T1000 (cell line): ENCODE measurements at regions not wholly inside any gene's neighbourhood (a gene's known extent, or its start where the extent isn't known, plus 50 kb on each side); places are given as distances from the start of the nearest gene placed in this dataset.

Experiments used
- DNase-seq: peaks from one replicate; lab custom pipeline; 2025; ENCODE audit warnings: mixed read lengths; lab: John Stamatoyannopoulos, UW

DNA sequence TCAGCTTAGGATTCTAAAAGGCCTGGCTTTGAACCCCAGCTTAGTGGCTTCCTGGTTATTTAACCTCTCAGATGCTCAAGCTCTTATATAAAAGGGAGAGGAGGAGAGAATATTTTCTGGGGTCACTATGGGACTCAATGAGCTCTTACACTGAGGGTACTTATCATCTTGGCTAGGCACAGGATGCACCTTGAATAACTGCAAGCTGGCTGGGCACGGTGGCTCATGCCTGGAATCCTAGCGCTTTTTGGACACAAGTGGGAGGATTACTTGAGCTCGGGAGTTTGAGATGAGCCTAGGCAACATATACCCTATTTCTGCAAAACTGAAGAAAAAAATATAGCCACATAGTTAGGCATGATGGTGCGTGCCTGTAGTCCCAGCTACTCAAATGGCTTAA, 665.3 kb upstream of the RBFOX1 start:
- no peak for DNase-seq

DNA sequence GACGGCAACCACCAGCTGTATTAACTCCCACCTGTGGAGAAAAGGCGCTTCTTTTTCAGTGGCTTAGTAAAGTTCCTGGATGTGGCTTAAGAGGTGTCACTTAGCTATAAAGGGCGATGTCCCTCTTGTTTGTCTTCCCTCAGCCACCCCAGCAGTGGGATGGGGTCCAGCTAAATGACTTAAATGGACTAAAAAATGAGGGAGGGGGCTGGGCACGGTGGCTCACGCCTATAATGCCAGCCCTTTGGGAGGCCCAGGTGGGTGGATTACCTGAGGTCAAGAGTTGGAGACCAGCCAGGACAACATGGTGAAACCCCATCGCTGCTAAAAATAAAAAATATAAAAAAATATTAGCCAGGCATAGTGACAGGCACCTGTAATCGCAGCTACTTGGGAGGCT, 667.5 kb upstream of the RBFOX1 start:
- DNase-seq, result no peak

GRCh38 chr16:6663668-6664067, 669.0 kb upstream of the RBFOX1 start:
- DNase-seq, result no peak

DNA sequence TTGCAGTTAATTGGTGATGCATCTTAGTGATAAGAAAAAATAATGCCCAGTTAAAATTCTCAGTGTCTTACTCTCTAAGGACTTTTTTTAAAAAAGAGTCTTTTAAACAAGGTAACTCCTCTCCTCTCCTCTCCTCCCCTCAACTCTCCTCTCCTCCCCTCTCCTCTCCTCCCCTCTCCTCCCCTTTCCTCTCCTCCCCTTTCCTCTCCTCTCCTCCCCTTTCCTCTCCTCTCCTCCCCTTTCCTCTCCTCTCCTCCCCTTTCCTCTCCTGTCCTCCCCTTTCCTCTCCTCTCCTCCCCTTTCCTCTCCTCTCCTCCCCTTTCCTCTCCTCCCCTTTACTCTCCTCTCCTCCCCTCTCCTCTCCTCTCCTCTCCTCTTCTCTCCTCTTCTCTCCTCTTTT, 675.9 kb upstream of the RBFOX1 start:
- DNase-seq, result no peak

DNA sequence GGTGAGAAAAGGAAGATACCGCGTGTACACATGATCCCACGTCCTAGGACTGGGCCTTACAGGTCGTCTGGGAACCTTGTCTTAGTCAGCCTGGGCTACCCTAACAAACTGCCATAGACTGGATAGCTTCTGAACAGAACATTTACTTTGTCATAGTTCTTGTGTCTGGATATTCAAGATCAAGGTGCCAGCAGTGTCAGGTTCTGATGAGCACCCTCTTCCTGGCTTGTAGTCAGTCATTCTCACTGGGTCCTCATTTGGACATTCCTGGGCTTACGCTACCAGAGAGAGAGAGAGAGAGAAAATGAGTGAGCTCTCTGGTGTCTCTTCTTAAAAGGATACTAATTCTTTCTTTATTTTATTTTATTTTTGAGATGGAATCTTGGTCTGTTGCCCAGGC, 685.8 kb upstream of the RBFOX1 start:
- DNase-seq, result no peak

GRCh38 chr16:6645768-6646568, 686.7 kb upstream of the RBFOX1 start:
- DNase-seq, result no peak

DNA sequence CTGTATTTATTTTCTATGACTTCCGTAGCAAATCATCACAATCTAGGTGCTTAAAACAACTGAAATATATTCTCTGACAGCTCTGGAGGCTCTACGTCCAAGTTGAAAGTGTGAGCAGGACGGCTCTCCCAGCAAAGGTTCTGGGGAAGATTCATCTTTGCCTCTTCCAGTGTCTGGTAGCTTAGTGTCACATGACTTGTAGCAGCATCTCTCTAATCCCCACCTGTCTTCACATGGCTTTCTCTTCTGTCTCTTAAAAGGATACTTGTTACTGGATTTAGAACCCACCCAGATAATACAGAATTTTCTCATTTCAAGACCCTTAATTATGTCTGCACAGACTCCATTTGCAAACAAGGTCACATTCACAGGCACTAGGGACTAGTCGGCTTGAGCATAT, 687.7 kb upstream of the RBFOX1 start:
- no peak for DNase-seq

DNA sequence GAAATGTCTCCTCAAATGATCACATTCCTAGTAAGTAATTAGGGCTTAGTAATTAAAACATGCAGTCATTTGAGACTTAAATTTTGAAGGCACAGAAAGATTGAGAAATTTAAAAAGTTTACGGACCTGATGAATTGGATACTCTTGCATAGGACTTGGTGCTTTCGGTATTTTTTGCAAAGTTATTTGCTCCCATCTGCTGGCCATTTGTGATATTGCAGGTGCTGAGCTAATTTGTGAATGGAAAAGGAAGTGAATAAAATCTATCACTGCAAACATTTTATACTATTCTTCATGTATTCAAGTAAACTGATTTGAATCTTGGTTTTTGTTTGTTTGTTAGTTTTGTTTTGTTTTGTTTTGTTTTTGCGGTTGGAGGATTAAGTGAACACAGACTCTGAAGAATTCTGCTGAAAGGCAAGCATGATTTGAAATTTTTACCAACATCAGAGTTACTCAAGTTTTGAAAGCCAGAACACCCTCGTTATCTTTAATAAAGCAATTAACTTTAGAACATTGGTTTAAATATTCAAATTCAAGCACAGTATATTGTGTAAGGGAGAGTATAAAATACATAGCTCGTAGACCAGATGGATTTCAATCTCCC, 689.5 kb upstream of the RBFOX1 start:
- peak; percentile 45 for DNase-seq

DNA sequence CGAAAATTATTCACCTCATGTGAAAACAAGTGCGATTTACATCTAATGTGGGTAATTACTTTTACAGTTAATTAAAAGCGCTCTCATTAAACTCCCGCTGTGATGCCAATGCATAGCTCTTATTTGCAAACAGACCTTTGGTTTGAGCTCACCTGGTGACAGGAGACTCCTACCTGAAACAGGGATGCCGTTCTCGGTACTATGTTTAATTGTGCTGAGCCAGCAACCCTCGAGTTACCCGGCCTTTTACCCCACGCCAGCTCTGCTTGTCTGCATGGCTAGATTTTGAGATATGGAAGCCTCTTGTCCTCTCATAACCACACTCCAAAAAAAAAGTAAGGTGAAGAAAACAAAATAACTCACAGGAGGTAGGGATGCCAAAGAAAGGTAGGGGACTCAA, 690.4 kb upstream of the RBFOX1 start:
- DNase-seq, result no peak

- DNase-seq, result no peak
Measured at GRCh38 chr16:6641091-6641490, 691.6 kb upstream of the RBFOX1 start.

- no peak for DNase-seq
Measured at GRCh38 chr16:6636457-6636856, 696.2 kb upstream of the RBFOX1 start.

DNA sequence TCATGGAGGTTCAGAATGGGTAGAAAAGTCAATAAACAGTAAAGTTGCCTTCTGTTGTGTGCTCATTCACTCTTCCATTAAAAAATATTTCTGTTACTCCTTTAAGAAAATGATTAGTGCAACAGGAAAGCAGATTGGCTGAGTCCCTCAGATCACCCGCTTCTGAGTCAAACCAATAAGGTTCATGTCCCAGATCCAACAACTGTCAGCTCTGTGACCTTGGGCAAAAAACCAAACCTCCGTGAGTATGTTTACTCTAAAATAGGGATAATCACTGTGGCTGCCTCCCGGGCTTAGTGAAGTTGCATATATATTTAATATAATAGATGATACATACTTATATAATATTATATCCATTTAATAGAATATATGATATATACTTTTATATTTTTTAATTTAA, 698.5 kb upstream of the RBFOX1 start:
- no peak for DNase-seq

GRCh38 chr16:6633456-6633855, 699.2 kb upstream of the RBFOX1 start:
- DNase-seq, result no peak

GRCh38 chr16:6629110-6629509, 703.5 kb upstream of the RBFOX1 start:
- no peak for DNase-seq

DNA sequence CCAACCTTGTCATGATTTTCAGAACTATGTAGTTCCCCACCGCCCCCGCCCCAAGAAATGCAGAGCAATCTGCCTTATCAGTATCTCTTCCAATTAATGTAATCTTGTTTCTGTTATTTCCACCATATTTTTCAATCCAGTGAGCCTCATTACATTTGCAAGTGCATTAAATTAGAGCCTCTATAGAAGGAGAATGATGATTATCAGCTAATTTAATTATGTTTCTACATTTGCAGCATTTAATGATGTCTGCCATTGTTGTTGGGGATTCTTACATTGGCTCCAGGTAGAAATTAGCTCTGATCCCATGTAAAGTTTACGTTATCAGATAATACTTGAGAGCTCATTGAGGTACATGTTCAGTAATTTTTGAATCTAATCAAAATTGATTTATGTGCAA, 707.0 kb upstream of the RBFOX1 start:
- DNase-seq, result no peak

DNA sequence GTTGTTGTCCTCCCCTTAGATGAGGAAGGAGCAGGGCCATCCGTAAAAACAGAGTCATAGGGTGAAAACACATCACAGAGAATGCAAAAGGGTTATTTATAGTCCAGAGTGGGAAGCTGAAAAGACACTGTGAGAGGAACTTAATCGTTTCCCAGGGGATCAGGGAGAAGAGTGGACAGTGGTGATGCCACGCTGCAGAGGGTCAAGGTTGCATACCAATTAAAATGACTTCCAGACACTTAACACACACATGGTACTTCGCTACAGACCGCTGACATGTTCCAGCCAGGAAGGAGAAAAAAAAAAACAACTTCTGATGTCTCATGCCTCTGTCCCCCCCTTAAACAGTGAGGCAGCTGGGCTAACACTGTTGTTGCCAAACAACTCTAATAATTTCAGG, 713.8 kb upstream of the RBFOX1 start:
- DNase-seq, result no peak

- DNase-seq, result no peak
Measured at GRCh38 chr16:6616746-6617145, 715.9 kb upstream of the RBFOX1 start.

DNA sequence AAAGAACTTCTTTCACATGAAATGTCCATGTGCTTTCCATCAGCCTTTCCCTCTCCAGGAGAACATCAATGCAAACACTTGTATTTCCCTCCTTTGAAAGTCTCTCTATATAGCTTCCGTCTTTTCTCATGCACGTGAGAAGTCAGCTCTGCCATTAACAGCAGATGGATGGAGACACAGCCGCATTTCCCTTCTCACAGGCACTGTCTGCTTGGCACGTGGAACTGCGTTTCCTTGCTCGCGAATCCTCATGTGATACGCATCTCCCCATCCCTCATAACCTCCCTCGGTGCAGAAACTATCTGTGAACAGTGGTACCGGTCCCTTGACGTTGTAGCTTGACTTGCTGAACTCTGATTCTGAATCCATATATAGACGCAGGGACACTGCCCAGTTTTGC, 717.0 kb upstream of the RBFOX1 start:
- DNase-seq, result no peak

GRCh38 chr16:6611535-6611934, 721.1 kb upstream of the RBFOX1 start:
- DNase-seq, result no peak

DNA sequence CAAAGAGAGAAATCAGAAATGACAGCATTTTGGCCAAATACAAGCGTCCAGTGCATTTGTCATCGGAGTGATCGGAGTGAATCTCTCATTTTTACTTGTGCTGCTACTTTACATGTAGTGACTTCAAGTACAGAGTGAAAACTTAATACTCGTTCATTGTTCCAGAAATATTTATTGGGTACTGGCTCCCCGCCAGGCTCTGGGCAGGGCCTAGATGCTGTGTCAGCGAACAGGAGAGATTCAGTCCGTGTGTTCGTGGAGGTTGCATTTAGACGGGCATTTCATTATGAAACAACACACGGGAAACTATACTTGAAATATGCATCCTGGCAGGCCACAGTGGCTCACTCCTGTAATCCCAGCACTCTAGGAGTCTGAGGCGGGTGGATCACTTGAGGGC, 727.2 kb upstream of the RBFOX1 start:
- DNase-seq, result no peak

- no peak for DNase-seq
Measured at GRCh38 chr16:6603780-6604325, 728.8 kb upstream of the RBFOX1 start.

DNA sequence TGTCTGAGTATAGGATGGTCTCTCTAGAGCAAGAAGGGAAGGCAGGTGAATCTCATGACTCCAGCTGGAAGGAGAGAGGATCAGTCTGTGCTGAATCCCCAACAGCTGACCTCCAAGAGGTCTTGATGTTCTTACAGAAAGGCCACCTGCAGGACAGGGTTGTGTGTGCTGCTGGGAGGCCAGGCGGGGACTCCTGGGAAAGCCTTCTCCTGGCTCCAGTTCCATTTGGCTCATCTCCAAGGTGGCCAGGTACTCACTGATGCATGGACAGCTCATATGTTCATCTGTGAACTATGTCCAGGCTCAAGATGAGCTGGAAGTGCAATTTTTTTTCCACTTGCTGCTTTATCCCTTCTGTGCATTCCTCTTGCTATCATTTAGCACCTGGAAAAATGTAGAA, 730.2 kb upstream of the RBFOX1 start:
- DNase-seq, result no peak

DNA sequence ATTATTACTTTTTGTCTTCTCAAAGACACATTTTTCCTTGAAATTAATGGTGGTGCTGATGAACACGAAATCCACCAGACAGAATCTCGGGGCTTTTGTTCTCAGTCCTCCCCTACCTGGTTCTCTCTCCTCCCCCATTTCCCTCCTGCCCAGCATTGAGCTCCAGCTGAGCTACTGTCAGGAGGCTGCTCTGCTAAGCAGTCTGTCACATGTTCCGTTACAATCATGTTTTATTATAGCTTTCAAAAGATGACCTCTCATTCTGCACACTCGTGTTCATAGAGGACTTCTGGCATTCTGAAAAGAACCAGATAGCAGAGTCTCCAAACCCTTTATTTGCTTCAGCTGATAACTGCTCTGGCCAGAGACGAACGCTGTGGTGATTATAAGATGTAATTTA, 732.5 kb upstream of the RBFOX1 start:
- DNase-seq, result no peak

- DNase-seq, result no peak
Measured at GRCh38 chr16:6593799-6594198, 738.8 kb upstream of the RBFOX1 start.
